ENCODE measurements at regions not wholly inside any gene's neighbourhood (a gene's known extent, or its start where the extent isn't known, plus 50 kb on each side); places are given as distances from the start of the nearest gene placed in this dataset.

DNA sequence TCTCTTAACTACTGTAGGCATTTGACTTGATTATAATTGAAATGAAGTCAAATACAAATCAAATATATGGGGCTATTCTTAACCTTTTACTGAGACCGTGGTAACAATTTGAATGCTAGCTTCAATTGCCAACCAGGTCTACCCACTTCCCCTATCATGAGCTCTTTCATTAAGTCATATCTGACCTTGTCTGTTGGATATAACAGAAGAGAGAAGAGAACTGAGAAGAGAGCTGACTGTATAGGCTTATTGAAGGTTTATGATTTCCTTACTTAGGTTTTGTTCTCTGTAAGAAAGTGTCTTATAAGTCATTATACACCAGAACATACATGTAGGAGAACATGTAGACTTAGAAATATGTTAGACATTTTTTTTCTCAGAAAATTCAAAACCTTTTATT, 549.4 kb downstream of the COL12A1 start:
- Mint-ChIP-seq H3K36me3 (no peaks in the 10 kb centered on the region), H3K27ac (no peak overlapping the region), H3K27me3 (no peaks in the 10 kb centered on the region), H3K9me3 (no peaks in the 10 kb centered on the region), H3K4me1 (ENCODE audit: low read depth) (no peaks in the 10 kb centered on the region), H3K4me3 (no peak overlapping the region)
- no peak for DNase-seq
- intact Hi-C loops (cut with micrococcal nuclease): no loop called here
- ChIA-PET CTCF (no interaction called here), POLR2A (no interaction called here)

DNA sequence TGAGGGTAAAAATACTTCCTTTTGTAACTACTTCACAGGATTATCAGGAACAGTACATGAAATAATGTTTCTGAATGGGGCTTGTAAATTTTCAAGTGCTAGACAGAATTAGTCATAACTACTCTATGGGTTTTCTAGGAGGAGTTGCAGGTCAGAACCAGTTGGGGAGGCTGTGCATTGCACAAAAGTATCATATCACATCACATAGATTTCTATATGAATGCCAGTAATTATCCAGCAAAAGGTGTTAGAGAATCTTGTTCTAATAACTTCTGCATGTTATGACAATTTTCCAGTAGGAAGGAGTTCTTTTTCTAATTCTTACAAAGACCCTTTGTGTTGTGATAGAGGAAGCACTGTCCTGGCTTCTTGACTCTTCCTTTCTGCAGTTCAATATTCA, 551.6 kb downstream of the COL12A1 start:
- Mint-ChIP-seq H3K27ac (no peak overlapping the region), H3K36me3 (no peaks in the 10 kb centered on the region), H3K27me3 (no peaks in the 10 kb centered on the region), H3K9me3 (peaks cover 6% of the 10 kb centered on the region), H3K4me3 (no peak overlapping the region), H3K4me1 (ENCODE audit: low read depth) (no peaks in the 10 kb centered on the region)
- intact Hi-C loops (cut with micrococcal nuclease): no loop called here
- no peak for DNase-seq
- CTCF ChIA-PET: no interaction called here
- POLR2A ChIA-PET: no interaction called here

DNA sequence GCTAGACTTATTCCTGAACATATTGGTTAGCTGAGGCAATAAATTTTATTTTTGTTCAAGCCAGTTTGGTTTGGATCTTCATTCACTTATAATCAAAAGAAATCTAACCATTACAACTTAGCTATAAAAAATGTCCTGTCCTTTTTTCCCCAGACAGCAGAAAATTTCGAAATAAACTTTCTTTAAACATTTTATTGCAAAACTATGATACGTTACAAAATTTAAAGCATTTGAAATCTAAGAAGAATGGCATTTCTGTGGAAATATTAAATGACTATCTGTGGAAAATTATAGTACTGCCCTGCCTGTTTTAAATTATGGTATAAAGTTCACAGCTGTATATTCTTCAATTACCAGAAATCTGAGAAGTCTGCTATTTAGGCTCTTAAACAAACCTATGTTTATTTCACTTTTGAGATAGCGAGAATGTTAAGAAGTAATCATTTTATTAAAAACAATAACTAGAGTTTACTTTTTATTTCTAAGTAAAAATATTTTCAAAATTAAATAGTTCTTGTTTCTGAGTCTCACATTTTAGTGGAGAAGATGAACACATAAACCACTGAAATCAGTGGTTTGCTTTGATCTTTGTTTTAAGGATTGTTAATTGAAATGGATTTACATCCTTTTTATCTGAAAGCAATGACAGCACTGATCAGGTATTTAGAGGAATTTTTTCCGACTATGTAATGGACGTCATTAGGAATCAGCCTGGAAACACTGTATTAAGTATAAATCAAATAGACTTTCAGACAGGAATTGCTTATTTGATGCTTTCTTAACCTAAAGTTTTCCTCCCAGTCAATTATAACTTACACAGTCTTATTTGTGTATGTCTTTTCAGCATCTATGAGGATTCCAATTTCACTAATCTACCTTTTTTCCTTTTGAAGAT, 553.7 kb downstream of the COL12A1 start:
- no peaks in the 10 kb centered on the region for H3K4me1 Mint-ChIP-seq (ENCODE audit: low read depth)

DNA sequence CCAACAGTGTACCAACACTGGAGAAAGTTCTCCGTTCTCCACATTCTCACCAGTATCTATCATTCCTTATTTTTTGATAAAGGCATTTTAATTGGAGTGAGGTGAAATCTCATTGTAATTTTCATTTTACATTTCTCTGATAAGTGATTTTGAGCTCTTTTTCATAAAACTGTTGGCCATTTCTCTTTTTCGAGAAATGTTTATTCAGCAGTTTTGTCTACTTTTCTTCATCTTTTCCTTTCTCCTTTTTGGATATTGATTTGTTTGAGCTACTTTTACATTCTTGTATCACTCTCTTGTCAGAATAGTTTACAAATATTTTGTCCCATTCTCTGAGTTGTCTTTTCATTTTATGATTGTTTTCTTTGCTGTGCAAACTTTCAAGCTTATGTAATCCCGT, 555.2 kb downstream of the COL12A1 start:
- no peaks in the 10 kb centered on the region for H3K27me3 Mint-ChIP-seq
- H3K4me3 Mint-ChIP-seq: no peak overlapping the region
- CTCF ChIA-PET: no interaction called here
- intact Hi-C loops (cut with micrococcal nuclease): no loop called here
- H3K36me3 Mint-ChIP-seq: no peaks in the 10 kb centered on the region
- H3K4me1 Mint-ChIP-seq (ENCODE audit: low read depth): no peaks in the 10 kb centered on the region
- peaks cover 12% of the 10 kb centered on the region for H3K9me3 Mint-ChIP-seq
- POLR2A ChIA-PET: no interaction called here
- H3K27ac Mint-ChIP-seq: no peak overlapping the region
- no peak for DNase-seq

More for the DNA sequence above, 553.7 kb downstream of the COL12A1 start:
- Mint-ChIP-seq H3K9me3 (peaks cover 7% of the 10 kb centered on the region), H3K4me3 (no peak overlapping the region), H3K36me3 (no peaks in the 10 kb centered on the region), H3K27ac (no peak overlapping the region), H3K27me3 (no peaks in the 10 kb centered on the region)
- intact Hi-C loops (cut with micrococcal nuclease): no loop called here
- DNase-seq: no peak
- CTCF ChIA-PET: no interaction called here
- POLR2A ChIA-PET: no interaction called here

DNA sequence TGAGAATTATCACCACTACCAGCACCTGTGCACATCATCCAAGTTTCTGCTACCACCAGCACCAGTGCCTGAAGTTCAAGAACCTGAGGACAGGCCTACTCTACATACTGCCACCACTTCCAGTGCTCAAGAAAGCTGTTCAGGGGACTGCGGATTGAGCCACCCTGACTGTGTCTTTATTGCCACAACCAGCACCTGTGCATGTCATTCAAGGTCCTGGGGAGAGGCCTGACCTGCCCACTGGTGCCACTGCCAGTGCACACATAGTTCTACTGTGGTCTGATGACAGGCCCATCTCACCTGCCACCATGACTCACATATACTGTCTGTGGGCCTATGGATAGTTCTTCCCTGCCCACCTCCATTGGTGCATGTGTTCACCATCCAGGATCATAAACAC, 559.4 kb downstream of the COL12A1 start:
- Mint-ChIP-seq H3K4me1 (ENCODE audit: low read depth) (no peaks in the 10 kb centered on the region), H3K9me3 (peaks cover 12% of the 10 kb centered on the region), H3K27ac (no peak overlapping the region), H3K36me3 (no peaks in the 10 kb centered on the region), H3K4me3 (no peak overlapping the region), H3K27me3 (no peaks in the 10 kb centered on the region)
- intact Hi-C loops (cut with micrococcal nuclease): no loop called here
- ChIA-PET POLR2A (no interaction called here), CTCF (no interaction called here)
- no peak for DNase-seq

DNA sequence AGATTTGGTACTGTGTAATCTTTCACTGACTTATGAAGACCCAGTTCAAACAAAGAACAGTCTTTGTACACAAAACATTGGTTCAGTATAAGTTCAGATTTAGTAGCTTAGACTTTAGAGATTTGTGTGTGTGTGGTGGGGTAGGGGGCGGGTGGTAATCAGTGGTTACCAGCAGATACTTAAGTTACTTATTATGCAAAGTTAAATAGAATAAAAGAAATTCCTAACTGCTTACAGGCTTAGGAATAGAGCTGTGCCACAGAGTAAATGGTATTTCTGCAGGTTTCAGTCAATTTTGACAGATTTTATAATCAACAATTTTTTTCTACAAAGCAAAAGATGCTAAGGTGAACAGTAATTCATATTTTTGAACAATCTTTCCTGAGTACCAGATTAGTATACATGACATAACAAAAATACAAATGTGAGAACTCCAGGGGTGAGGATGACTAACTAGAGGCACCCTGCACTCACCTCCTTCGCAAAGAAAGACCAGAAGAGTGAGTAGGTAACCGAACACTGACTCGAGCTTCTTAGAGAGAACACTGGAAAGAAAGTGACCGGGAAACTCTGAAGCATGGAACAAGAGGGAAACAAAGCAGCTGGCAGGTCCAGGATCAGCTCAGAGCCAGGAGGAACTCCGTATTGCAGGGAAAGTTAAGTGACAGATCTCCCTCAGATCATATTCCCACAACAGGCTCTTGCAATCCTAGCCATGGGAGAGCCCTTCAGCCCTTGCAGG, 560.6 kb downstream of the COL12A1 start:
- Mint-ChIP-seq H3K27me3 (no peaks in the 10 kb centered on the region), H3K27ac (no peak overlapping the region), H3K36me3 (no peaks in the 10 kb centered on the region), H3K9me3 (peaks cover 9% of the 10 kb centered on the region), H3K4me3 (no peak overlapping the region), H3K4me1 (ENCODE audit: low read depth) (no peaks in the 10 kb centered on the region)
- POLR2A ChIA-PET: no interaction called here
- intact Hi-C loops (cut with micrococcal nuclease): no loop called here
- CTCF ChIA-PET: no interaction called here
- DNase-seq: no peak

DNA sequence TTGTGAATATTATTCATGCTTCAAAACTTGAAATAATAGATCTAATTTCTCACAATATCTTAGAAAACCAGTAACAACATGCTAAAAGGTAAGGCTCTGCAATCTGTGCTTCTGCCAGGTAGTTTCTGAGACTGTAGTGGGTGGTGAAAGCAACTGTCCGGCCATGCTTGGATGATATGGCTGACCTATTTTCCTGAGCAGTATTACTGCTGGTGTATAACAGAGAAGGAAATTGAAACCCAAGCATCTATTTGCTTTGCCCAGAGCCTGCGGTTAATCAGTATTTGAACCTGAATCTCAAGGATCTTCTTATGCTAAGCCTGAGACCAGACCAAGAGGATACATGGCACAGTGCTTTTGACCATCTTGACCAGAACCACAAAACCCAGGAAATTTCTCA, 563.8 kb downstream of the COL12A1 start:
- DNase-seq: no peak
- no peak overlapping the region for H3K27ac Mint-ChIP-seq
- H3K4me1 Mint-ChIP-seq (ENCODE audit: low read depth): no peaks in the 10 kb centered on the region
- POLR2A ChIA-PET: no interaction called here
- CTCF ChIA-PET: no interaction called here
- H3K9me3 Mint-ChIP-seq: peaks cover 5% of the 10 kb centered on the region
- intact Hi-C loops (cut with micrococcal nuclease): no loop called here
- H3K4me3 Mint-ChIP-seq: no peak overlapping the region
- no peaks in the 10 kb centered on the region for H3K36me3 Mint-ChIP-seq
- no peaks in the 10 kb centered on the region for H3K27me3 Mint-ChIP-seq

DNA sequence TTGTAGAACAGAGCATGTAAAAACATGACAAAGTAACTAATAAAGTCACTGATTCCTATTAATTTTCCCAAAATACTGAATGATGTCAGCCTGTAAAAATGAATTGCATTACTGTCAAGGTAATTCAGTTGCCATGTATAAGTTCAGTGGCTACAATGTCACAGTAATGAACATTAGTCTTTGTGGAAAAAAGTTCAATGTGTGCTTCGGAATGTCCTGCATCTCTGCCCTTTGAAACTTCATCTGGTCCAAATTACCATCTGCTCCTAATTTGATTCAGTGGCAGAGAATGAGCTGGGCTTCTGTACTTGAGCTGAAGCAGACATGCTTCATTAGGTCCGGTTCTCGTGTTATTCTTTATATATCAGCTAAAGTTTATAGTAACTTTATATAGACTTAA, 567.4 kb downstream of the COL12A1 start:
- Mint-ChIP-seq H3K36me3 (no peaks in the 10 kb centered on the region), H3K4me1 (ENCODE audit: low read depth) (no peaks in the 10 kb centered on the region), H3K27ac (no peak overlapping the region), H3K27me3 (no peaks in the 10 kb centered on the region), H3K9me3 (no peaks in the 10 kb centered on the region), H3K4me3 (no peak overlapping the region)
- intact Hi-C loops (cut with micrococcal nuclease): no loop called here
- DNase-seq: no peak
- ChIA-PET POLR2A (no interaction called here), CTCF (no interaction called here)

DNA sequence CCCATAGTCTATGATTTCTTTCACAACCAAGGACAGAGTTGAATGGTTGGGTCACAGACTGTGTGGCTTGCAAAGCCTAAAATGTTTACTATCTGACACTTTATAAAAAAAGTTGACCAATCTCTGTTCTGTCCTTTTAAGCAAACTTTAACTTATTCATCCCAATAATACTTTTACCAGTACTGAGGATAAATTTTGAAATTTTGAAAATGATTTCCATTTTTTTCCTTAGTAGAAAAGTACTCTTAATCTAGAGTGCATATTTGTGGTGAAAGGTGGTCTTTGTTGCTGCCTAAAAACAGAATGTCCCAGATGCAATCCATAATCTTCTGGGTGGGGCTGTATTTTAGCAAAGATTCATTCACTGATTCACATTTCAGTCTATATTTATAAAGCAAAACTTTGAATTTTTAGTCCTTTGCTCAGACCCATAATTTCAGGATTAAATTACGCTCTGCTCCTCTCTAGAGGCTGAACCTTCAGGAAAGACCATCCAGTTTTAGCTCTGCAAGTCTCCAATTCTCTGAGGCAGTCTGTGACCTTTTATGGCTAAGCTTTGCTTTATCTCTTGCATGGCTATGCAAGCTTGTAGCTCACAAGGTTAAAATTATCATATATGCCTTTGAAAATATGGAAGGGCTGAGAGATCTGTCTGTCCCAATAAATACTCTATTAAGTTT, 573.5 kb downstream of the COL12A1 start:
- DNase-seq: no peak
- Mint-ChIP-seq H3K4me1 (ENCODE audit: low read depth) (no peaks in the 10 kb centered on the region), H3K27ac (no peak overlapping the region), H3K36me3 (no peaks in the 10 kb centered on the region), H3K4me3 (no peak overlapping the region), H3K27me3 (no peaks in the 10 kb centered on the region), H3K9me3 (peaks cover 16% of the 10 kb centered on the region)
- intact Hi-C loops (cut with micrococcal nuclease): no loop called here
- POLR2A ChIA-PET: no interaction called here
- CTCF ChIA-PET: no interaction called here

DNA sequence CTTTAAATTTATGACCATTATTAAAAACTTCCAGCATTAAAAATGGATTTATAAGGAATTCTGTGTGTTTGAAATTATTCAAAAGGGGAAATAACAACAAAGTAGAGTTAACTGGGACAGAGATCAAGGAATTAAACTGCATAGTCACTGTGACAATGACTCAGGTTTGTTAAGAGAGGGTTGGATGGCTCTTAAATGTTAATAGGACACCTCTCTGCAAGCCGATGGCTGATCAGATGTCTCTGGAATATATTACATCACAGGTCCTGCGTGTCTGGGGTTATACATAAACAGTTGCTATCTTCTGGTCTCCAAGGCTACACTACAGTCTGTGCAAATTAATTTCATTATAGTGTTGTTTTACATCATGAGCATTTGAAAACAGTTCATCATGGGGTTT, 574.3 kb downstream of the COL12A1 start:
- DNase-seq: no peak
- no peaks in the 10 kb centered on the region for H3K36me3 Mint-ChIP-seq
- peaks cover 17% of the 10 kb centered on the region for H3K9me3 Mint-ChIP-seq
- intact Hi-C loops (cut with micrococcal nuclease): no loop called here
- no peaks in the 10 kb centered on the region for H3K27me3 Mint-ChIP-seq
- no peaks in the 10 kb centered on the region for H3K4me1 Mint-ChIP-seq (ENCODE audit: low read depth)
- H3K27ac Mint-ChIP-seq: no peak overlapping the region
- H3K4me3 Mint-ChIP-seq: no peak overlapping the region
- CTCF ChIA-PET: no interaction called here
- POLR2A ChIA-PET: no interaction called here

DNA sequence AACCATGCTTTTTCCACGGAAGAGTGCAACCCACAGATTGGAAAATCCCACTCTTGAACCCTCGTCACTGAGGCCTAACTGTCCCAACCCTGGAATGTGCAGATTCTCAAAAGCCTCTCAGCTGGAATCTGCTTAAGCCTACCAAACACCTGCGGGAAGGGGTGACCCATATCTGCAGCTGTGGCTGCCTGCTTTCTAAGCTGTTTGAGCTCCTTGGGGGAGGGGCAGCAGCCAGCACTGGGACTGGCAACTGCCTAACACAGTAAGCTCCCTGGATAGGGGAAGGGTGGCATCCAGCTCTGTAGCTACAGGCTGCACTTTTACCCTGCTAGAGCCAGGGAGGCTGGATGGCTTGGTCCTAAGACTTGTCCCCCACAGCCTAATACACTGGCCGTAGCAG, 579.6 kb downstream of the COL12A1 start:
- ChIA-PET POLR2A (no interaction called here), CTCF (no interaction called here)
- DNase-seq: no peak
- Mint-ChIP-seq H3K9me3 (peaks cover 34% of the 10 kb centered on the region), H3K36me3 (no peaks in the 10 kb centered on the region), H3K4me1 (ENCODE audit: low read depth) (no peaks in the 10 kb centered on the region), H3K27ac (no peak overlapping the region), H3K27me3 (no peaks in the 10 kb centered on the region), H3K4me3 (no peak overlapping the region)
- intact Hi-C loops (cut with micrococcal nuclease): no loop called here

DNA sequence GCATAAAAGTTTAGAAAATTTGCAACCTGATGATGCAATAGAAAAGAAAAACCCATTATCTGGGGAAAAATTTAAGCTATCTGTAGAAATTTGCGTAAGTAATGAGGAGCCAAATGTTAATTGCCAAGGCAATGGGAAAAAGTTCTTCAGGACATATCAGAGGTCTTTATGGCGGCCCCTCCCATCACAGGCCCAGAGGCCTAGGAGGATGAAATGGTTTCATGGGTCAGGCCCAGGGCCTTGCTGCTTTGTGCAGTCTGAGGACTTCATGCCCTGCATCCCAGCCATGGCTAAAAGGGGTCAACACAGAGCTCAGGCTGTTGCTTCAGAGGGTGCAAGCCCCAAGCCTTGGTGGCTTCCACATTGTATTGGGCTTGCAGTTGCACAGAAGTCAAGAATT, 582.8 kb downstream of the COL12A1 start:
- Mint-ChIP-seq H3K4me3 (no peak overlapping the region), H3K9me3 (peaks cover 27% of the 10 kb centered on the region), H3K27me3 (no peaks in the 10 kb centered on the region), H3K27ac (no peak overlapping the region), H3K36me3 (no peaks in the 10 kb centered on the region), H3K4me1 (ENCODE audit: low read depth) (no peaks in the 10 kb centered on the region)
- intact Hi-C loops (cut with micrococcal nuclease): no loop called here
- no peak for DNase-seq
- ChIA-PET CTCF (no interaction called here), POLR2A (no interaction called here)

DNA sequence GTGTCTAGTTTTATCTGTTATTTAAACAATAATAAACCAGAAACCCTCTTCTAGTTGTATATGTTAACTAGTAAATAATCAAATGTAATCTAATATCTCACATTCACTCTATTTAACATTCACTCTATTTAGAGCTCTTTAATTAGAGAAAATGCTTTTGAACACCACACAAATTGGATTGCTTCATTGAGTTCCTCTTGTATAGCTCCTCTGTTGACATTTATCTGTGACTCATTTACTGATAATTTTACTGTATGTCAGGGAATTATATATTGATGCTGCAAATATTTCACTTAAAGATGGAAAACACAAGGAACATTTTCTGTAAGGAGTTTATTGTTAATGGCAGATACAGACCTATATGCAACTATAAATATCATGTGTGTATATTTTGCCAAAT, 594.6 kb downstream of the COL12A1 start:
- POLR2A ChIA-PET: no interaction called here
- Mint-ChIP-seq H3K27me3 (no peaks in the 10 kb centered on the region), H3K27ac (no peak overlapping the region), H3K4me3 (no peak overlapping the region), H3K36me3 (no peaks in the 10 kb centered on the region), H3K9me3 (no peaks in the 10 kb centered on the region), H3K4me1 (ENCODE audit: low read depth) (no peaks in the 10 kb centered on the region)
- intact Hi-C loops (cut with micrococcal nuclease): no loop called here
- no peak for DNase-seq
- CTCF ChIA-PET: no interaction called here

Data from activated CD4-positive, alpha-beta memory T cell treated with anti-CD3 and anti-CD28 coated beads for 36 hours (primary cell).